ENCODE measurements at regions not wholly inside any gene's neighbourhood (a gene's known extent, or its start where the extent isn't known, plus 50 kb on each side); places are given as distances from the start of the nearest gene placed in this dataset.
"Not testable (repeated sequence)": the region's sequence is repeated elsewhere in the genome, so short reads cannot be mapped to it uniquely, and the experiment has no call there.

GRCh38 chr16:29310852-29311314 is 95.6 kb downstream of the NPIPB11 start:
- DNase-seq (ENCODE audit: low read depth) = no peak

- not testable (repeated sequence) for DNase-seq (ENCODE audit: low read depth)
These were observed 96.3 kb downstream of the NPIPB11 start for GRCh38 chr16:29310243-29310642.

- not testable (repeated sequence) for DNase-seq (ENCODE audit: low read depth)
These were observed 96.9 kb downstream of the NPIPB11 start for GRCh38 chr16:29309601-29310000.

GRCh38 chr16:29308644-29309546 is 97.6 kb downstream of the NPIPB11 start:
- no peak for DNase-seq (ENCODE audit: low read depth)

- DNase-seq (ENCODE audit: low read depth) = no peak
These were observed 98.7 kb downstream of the NPIPB11 start for GRCh38 chr16:29307598-29308507.

GRCh38 chr16:29306943-29307597 is 99.4 kb downstream of the NPIPB11 start:
- no peak for DNase-seq (ENCODE audit: low read depth)

- no peak for DNase-seq (ENCODE audit: low read depth)
These were observed 100.3 kb downstream of the NPIPB11 start for GRCh38 chr16:29306201-29306600.

GRCh38 chr16:29305018-29305417 is 101.5 kb downstream of the NPIPB11 start:
- DNase-seq (ENCODE audit: low read depth) = not testable (repeated sequence)

GRCh38 chr16:29304251-29304650 is 102.3 kb downstream of the NPIPB11 start:
- DNase-seq (ENCODE audit: low read depth) = no peak

- no peak for DNase-seq (ENCODE audit: low read depth)
These were observed 103.0 kb downstream of the NPIPB11 start for GRCh38 chr16:29303520-29303919.

- DNase-seq (ENCODE audit: low read depth) = no peak
These were observed 103.5 kb downstream of the NPIPB11 start for GRCh38 chr16:29302976-29303375.

- DNase-seq (ENCODE audit: low read depth) = not testable (repeated sequence)
These were observed 104.1 kb downstream of the NPIPB11 start for GRCh38 chr16:29302433-29302832.

GRCh38 chr16:29301662-29302285 is 104.7 kb downstream of the NPIPB11 start:
- not testable (repeated sequence) for DNase-seq (ENCODE audit: low read depth)

GRCh38 chr16:29300541-29301535 is 105.7 kb downstream of the NPIPB11 start:
- DNase-seq (ENCODE audit: low read depth) = not testable (repeated sequence)

- DNase-seq (ENCODE audit: low read depth) = not testable (repeated sequence)
These were observed 106.5 kb downstream of the NPIPB11 start for GRCh38 chr16:29300030-29300491.

GRCh38 chr16:29298997-29299396 is 107.5 kb downstream of the NPIPB11 start:
- not testable (repeated sequence) for DNase-seq (ENCODE audit: low read depth)

- not testable (repeated sequence) for DNase-seq (ENCODE audit: low read depth)
These were observed 108.2 kb downstream of the NPIPB11 start for GRCh38 chr16:29298307-29298706.

GRCh38 chr16:29297809-29298177 is 108.7 kb downstream of the NPIPB11 start:
- DNase-seq (ENCODE audit: low read depth) = not testable (repeated sequence)

- not testable (repeated sequence) for DNase-seq (ENCODE audit: low read depth)
These were observed 109.2 kb downstream of the NPIPB11 start for GRCh38 chr16:29297144-29297808.

GRCh38 chr16:29296176-29296575 is 110.3 kb downstream of the NPIPB11 start:
- DNase-seq (ENCODE audit: low read depth) = not testable (repeated sequence)

All from stimulated activated CD8-positive, alpha-beta memory T cell treated with anti-CD3 and anti-CD28 coated beads, Interleukin-7, amount 100 ng/mL, for 24 hours (primary cell).